Stimulated activated CD8-positive, alpha-beta memory T cell treated with anti-CD3 and anti-CD28 coated beads, Interleukin-7, amount 100 ng/mL, for 1 hour (primary cell): ENCODE measurements at regions not wholly inside any gene's neighbourhood (a gene's known extent, or its start where the extent isn't known, plus 50 kb on each side); places are given as distances from the start of the nearest gene placed in this dataset.
"Not testable (repeated sequence)": the region's sequence is repeated elsewhere in the genome, so short reads cannot be mapped to it uniquely, and the experiment has no call there.

Source experiments
- DNase-seq, 2 donors: peaks; one replicate each; pipeline ENCODE4 v3.0.0-alpha.2; 2020; ENCODE audit warnings: low read depth in 2 of 2

DNA sequence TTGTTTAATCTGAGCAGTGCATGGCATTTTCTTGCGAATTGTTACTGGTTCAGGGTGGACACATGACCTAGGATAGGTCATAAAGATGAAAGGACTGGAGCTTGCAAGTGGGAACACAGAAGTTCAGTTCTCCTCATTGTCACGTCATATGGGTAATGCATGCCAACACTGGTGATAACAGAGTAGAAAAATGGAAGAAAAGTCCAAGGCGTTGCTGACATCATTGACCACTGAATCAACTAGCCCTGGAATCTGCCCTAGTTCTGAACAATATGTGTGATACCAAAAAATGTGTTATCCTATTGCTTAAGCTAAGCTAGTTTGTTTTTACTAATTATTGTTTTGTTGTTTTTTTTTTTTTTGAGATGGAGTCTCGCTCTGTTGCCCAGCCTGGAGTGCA lies 234.2 kb upstream of the MAF start:
- no peak for DNase-seq

GRCh38 chr16:79834003-79834402 lies 233.5 kb upstream of the MAF start:
- not testable (repeated sequence) for DNase-seq

DNA sequence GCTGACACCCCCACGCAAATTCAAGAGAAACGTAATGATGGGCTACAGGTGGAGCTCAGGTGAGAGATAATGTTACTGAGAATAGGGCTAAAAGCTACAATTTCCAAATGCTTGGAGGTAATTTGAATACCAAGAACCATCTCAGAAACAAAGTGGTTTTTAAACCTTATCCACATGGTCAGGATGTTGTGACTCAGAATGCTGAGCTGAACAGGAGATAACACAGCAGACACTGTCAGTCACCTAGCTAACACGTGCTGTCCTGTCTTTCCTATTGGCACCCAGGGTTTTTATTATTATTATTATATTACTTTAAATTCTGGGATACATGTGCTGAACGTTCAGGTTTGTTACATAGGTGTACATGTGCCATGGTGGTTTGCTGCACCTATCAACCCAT lies 233.0 kb upstream of the MAF start:
- DNase-seq, result no peak

DNA sequence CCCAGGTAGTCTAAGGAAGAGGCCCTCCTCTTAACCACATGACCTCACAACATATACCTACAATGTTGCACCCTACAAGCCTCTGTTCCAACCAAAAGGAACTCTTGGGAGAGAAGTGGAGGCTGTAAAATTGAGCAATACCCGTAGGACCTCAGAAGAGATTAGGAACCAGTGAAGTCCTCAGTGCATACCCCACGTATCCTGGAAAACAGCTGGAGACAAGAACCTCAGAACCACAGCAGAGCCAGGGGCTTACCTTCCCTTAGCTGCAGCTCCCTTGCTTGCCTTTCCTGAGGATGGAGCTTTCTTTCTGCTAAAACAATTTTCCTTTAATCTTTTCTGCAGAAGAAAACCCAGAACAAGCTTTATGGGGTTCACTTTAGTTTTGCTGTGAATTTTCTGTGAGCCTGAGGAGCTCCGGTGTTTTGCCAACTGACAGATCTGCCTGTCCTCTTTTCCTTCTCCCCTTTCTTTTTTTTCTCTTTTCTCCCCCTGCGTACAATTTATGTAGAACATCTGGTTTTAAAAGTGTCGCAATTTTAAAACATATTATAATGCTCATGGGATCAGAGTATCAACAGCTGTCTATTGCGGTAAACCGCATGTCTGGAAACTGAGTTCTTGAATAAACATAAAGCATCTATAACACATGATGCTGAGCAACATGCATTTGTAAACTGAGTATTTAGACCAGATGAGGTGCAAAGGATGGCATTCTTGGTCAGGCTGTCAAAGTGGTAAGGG lies 226.4 kb upstream of the MAF start:
- no peak for DNase-seq

DNA sequence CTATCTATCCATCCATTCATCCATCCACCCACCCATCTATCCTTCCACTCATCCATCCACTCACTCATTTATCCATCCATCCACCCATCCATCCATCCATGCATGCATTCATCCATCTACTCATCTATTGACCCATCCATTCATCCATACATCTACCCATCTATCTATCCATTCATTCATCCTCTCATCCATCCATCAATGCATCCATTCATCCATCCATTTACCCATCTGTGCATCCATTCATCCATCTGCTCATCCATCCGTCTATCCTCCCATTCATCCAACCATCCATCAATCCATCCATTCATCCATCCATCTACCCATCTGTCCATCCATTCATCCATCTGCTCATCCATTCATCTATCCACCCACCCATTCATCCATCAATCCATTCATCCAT lies 224.5 kb upstream of the MAF start:
- DNase-seq, result no peak

DNA sequence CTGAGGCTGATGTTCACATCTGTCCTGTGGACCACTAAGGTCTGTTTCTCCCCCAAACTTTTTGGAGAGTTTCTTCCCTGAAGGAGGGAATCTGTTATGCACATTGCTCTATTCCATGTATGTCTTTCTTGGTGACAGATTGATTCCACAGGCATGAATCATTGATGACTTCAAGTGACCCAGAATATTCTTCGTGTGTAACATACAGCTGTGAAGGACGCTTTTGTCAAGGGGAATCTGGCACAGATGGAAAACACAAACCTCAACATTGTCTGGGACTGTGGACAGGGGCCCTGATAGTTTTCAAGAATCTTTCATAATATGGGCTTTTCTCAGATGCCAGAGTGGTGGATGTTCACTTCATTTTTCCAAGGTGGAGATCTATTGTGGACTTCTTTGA lies 223.1 kb upstream of the MAF start:
- DNase-seq, result no peak

GRCh38 chr16:79821911-79822310 lies 221.4 kb upstream of the MAF start:
- DNase-seq, result no peak

GRCh38 chr16:79816081-79816497 lies 215.6 kb upstream of the MAF start:
- DNase-seq, result no peak

GRCh38 chr16:79815049-79815448 lies 214.5 kb upstream of the MAF start:
- DNase-seq, result no peak

GRCh38 chr16:79814124-79814523 lies 213.6 kb upstream of the MAF start:
- DNase-seq, result no peak

DNA sequence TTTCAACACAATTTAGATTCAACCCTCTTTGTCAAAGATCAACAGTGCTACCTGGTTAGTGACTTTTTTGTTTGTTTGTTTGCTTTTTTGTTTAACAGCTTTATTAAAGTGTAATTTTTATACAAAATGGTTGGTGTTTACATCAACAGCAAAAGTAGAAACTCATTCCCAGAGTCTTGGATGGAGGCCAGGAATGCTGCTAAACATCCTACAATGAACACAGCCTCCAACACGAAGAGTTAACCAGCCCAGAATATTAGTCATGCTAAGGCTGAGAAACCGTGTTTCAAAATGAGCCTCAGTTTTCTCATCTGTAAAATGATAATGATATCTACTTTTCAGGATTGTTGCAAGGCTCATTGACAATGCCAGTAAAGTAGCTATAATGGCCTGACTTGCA lies 211.0 kb upstream of the MAF start:
- no peak for DNase-seq

GRCh38 chr16:79810449-79811189 lies 210.1 kb upstream of the MAF start:
- DNase-seq, result no peak

DNA sequence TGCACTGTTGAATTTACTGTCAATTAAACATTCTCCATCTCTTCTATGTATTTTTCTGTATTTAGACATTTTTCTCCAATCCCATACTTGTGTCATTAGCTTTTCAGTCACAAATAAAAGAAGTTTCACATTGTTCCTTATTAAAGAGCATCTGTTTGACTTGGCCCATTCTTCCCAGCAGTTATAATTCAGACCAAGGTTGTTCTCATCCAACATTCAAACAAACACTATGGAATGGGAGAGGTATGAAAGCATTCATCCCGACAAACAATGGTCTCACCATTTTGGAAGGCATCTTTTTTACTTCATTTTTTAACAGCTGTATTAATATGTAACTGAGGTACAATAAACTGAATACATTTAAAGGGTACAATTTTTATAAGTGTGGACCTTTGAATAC lies 208.8 kb upstream of the MAF start:
- DNase-seq, result no peak

DNA sequence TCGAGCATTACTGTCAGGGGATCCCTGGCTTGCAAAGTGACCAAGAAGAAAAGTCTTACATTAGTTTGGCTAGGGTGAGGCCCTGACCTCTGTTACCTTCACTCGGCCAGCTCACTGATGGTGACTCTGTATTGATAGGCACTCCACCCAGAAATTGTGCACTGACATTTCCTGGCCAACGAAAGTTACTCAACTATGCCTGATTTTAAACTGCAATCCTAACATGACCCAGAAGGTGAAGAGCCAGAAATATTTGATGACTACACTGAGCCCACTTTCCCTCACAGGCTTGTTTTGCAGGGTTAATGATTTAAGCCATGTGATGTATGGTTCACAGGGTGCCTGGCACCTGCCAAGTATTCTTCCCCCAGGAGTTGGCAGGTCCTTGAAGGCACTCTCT lies 208.2 kb upstream of the MAF start:
- DNase-seq, result no peak

GRCh38 chr16:79806757-79807156 lies 206.2 kb upstream of the MAF start:
- no peak for DNase-seq

- DNase-seq, result no peak
Measured at GRCh38 chr16:79805621-79806020, 205.1 kb upstream of the MAF start.

DNA sequence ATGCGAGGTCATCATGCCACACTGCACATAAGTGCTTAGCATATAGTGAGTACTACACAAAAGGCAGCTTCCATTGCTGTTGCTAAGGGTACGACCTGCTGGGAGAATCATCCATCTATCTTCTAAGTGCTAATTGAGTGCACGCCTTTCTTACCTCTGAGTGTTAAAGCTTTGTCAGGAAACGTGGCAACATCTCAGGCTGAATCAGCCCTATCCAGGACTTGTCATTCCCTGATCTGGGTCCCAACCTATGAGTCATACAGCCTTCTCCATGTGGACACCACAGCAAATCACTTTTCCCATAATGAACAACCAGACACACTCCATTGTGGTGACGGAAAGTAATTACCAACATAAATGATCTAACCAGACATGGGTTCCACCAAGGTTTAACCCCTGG lies 201.1 kb upstream of the MAF start:
- no peak for DNase-seq

DNA sequence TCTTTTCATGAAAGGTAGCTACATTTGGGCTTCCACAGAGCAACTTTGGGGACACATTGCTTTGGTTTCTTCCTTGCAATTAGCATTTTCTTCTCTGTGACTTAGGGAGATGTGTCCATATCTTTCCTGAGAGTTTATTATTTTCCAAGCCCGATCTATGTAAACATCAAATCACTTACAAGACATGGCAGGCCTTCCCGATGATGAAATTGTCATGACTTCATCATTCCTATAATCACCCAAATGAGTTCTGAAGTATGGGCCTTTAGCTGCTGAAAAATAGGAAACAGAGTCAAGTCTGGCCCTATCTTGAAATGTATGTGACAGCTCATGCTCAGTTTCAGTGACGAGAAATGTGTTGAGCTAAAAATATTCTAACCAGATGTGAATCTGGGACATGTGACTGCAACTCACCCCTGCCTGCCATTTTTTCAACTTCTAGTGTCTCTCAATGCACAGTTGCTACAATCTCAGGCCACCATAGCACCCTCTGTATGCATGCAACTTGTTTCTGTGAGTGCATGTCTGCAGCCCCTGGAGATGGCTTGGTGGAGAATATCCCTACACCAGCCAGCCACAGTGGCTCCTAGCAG lies 199.6 kb upstream of the MAF start:
- no peak for DNase-seq

DNA sequence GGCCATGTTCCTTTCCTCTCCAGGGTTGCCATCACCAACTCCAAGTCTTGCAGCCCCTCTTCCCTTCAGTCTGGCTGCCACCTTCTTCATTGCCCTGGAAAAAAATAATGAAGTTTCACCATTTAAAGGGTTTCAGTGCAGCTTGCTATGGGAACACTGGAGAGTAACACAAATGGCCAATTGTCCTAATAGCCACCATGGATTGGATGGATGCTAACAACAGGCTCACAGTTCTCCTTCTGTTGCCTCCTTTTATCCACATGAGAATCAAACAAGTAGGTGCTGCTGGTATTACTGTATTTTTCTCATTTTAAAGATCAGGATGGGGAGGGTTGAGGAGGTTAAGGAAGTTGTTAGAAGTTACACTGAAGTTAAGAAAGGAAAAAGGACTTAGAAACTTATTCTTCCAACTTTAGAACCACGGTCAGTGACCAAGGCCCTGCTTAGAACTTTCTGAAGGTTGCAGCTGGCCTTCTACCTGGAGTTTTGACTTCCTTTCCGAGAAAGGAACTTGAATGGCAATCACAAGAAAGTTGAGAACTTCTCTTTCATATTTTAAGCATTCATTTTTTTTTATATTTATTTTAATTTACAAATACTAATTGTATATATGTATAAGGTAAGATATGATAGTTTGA lies 198.0 kb upstream of the MAF start:
- no peak for DNase-seq

DNA sequence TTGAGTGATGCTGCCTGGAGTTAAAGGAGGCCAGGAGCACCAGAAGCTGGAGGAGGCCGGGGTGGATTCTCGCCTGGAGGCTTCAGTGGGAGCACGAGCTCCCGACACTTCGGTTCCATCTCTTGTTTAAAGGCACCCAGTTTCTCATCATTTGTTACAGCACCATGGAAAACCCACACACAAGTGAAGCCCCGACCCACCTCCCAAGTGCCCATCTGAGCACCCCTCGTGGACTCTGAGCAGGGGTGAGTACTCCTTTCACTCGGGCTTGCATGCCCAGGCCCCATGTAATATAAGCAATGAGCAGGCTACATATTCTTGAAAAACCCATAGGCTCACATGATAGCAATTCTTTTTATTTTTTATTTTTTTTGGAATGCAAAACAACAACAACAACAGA lies 196.9 kb upstream of the MAF start:
- DNase-seq, result no peak

- no peak for DNase-seq
Measured at GRCh38 chr16:79795556-79795955, 195.0 kb upstream of the MAF start.

- no peak for DNase-seq
Measured at GRCh38 chr16:79794941-79795340, 194.4 kb upstream of the MAF start.
